ENCODE measurements at regions not wholly inside any gene's neighbourhood (a gene's known extent, or its start where the extent isn't known, plus 50 kb on each side); places are given as distances from the start of the nearest gene placed in this dataset.

GRCh38 chr1:188194916-188195315, 1366.2 kb downstream of the PLA2G4A start:
- TF ChIP-seq SMC3 (conservative IDR thresholded peaks at IDR 0.05; ENCODE audit: poor library complexity) (no peak), MXI1 (conservative IDR thresholded peaks at IDR 0.05; ENCODE audit: poor library complexity, severe bottlenecking) (no peak), TAF1 (IDR thresholded peaks at IDR 0.05; ENCODE audit: low read depth) (no peak), EP300 (conservative IDR thresholded peaks at IDR 0.05; ENCODE audit: poor library complexity, severe bottlenecking) (no peak)
- TF ChIP-seq, protein P1, sequence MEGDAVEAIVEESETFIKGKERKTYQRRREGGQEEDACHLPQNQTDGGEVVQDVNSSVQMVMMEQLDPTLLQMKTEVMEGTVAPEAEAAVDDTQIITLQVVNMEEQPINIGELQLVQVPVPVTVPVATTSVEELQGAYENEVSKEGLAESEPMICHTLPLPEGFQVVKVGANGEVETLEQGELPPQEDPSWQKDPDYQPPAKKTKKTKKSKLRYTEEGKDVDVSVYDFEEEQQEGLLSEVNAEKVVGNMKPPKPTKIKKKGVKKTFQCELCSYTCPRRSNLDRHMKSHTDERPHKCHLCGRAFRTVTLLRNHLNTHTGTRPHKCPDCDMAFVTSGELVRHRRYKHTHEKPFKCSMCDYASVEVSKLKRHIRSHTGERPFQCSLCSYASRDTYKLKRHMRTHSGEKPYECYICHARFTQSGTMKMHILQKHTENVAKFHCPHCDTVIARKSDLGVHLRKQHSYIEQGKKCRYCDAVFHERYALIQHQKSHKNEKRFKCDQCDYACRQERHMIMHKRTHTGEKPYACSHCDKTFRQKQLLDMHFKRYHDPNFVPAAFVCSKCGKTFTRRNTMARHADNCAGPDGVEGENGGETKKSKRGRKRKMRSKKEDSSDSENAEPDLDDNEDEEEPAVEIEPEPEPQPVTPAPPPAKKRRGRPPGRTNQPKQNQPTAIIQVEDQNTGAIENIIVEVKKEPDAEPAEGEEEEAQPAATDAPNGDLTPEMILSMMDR (IDR thresholded peaks at IDR 0.05; ENCODE audit: poor library complexity, severe bottlenecking) = no peak
